ENCODE measurements at regions not wholly inside any gene's neighbourhood (a gene's known extent, or its start where the extent isn't known, plus 50 kb on each side); places are given as distances from the start of the nearest gene placed in this dataset.

DNA sequence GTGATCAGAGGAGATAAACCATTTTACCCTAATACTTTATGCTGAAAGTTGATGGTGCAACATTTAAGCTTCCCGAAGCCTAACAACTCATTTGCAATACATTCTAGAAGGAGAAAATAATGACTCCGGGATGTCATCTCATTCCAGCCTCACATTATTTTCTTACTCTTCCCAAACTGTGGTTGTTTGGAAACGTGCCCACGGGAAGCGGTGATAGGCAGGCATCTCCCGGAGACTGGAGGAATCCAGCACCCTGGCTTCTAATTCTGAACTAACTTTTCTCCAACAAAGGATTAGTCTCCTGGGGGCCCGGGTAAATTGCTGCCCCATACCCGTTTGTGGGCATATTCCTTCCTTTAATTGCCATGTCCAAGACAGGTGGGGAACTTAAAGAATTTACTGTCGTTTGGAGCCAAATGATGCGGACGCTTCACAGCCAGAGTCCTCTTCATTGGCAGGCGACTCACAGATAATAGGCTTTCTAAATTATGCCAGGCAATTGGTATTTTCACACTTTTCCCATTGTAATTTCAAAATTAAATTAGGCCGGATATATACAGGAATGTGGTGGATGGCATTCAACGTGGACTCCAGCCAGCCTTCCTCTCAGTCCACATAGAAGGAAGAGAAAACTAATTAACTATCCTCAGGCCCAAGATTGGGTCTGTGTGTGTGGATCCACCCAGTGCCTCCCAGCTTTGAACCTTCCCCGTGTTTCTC, 278.1 kb downstream of the AJAP1 start:
- no peak for DNase-seq

DNA sequence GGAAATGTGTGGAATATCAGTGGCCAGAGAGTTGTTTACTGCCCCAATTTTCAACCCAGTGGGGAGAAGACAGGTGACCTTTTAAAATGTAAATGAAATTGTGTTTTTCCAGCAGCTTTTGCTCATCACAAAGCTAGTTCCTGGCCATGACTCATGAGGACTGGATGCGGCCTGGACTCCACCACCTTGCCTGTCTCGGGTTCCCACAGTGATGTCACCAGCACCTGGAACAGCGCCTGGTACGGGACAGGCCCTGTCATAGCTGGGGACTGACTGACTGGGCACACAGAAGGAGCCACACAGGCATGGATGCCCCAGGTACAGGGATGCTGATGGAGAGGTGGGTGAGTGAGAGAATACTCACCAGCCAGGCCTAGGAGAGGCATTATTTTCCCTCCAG, 277.1 kb downstream of the AJAP1 start:
- no peak for DNase-seq

DNA sequence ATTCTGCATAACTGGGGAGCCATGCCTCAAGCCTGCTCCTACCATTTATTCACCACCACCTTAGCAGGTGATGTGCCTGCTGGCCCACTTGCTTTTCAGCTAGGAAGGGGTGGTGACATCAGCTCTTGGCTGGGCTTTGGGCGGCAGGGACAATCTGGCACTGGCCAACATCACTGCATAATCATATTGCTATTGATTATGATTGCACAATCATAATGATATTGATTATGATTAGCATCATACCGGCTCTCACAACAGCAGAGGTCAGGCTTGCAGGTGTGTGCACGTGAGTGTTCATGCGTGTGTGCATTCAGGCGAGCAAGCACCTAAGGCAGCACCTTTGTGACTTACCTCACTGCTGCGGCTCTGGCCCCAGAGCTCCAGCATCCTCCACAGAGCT, 273.8 kb downstream of the AJAP1 start:
- no peak for DNase-seq

DNA sequence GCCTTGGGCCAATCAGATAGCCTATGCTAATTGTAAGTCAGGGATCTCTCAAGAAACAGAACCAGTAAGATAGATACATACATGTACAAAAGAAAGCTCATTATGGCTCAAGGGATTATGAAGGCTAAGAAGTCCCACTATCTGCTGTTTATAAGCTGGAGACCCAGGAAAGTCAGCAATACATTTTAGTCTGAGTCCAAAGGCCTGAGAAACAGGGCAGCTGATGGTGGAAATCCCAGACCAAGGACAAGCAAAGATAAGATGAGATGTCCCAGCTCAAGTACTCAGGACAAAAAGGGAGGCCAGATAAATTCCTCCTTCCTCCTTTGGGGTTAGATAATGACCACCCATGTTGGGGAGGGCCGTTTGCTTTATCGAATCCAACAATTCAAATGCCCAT, 269.9 kb downstream of the AJAP1 start:
- DNase-seq, result no peak

DNA sequence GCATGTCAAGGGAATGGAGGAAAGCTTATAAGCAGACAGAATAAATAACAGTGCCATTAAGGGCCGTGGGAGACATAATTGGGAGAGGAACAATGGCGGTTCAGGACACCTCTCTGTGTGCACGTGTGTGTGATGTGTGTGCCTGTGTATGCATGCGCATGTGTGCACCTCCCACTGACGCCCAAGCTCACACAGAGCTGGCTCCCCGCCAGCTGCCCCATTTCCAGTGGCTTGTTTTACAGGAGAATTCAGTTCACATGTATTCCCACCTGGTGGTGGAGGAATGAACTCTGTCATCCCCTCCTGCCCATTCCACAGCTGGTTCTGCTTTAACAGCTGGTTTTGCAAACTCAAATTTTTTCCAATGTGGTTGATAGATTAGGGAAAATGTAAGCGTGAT, 262.2 kb downstream of the AJAP1 start:
- DNase-seq, result peak; percentile 3

DNA sequence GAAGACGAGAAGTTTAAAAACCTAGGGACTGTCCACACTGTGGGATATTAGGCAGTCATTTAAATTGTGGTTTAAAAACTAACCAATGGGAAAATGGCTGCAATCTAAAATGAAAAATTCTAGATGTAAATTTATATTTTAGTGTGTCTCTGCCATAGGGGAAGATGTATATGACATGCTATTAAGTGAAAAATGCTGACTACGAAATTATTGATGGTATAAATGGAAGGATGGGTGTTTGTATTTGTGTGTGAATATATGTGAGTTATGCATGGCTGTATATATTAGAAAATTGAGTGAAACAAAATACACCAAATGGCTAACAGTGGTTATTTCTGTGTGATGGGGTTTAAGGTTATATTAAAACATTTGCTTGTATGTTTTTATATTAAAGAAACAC, 260.7 kb downstream of the AJAP1 start:
- DNase-seq, result no peak

DNA sequence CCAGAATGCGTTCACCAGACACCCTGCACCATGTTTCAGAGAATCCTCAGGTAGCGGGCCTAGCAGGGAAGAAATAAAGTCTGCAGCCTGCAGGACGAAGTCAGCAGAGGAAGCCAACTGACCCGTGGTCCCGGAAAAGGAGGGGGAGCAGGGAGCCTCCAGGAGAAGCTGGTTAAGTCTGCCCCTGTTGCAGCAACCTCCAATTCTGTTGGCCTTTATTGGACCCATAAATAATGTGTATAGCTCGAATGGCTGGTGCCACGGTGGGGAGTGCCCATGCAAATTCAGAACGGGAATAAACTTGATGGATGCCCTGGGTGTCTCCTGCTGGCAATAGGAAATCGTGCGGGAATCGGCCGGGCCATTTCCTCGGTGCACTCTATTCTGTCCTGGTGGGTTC, 254.1 kb downstream of the AJAP1 start:
- DNase-seq, result no peak

DNA sequence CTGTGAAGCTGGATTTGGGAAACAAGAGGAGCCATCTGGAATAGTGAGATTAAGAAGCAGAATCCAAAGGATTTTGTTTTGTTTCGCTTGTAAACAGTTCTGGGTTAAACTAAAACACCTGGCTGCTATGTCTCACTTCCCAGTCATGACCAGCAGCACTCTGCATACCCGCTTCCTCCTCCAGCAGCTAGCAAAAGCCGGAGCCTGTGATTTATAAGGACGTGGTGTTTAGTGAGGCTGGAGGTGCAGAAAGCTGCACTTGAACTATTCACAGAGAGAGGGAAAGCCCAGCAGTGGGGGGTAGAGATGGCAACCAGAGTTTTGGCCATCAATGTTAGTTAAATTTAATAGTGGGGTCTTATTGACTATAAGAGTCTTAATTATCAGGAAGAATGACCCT, 240.2 kb downstream of the AJAP1 start:
- DNase-seq, result no peak

DNA sequence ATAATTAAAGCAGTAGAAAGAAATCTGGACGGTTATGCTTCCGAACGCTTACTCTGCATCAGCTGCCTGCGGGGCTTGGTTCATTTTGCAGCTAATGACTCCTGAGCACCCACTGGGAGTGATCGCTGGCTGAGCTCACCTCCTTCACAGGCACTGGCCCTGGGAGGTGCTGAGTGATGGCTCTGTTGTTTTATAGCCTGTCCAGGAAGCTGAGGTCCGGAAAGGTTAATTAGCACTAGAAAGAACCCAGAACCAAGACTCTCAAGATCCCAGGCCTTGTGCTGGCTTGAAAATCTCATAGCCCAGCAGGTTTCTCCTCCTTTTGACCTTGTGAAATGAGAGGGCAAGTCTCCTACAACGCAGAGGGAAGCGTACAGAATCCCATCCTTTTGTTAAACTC, 226.2 kb downstream of the AJAP1 start:
- DNase-seq, result no peak

DNA sequence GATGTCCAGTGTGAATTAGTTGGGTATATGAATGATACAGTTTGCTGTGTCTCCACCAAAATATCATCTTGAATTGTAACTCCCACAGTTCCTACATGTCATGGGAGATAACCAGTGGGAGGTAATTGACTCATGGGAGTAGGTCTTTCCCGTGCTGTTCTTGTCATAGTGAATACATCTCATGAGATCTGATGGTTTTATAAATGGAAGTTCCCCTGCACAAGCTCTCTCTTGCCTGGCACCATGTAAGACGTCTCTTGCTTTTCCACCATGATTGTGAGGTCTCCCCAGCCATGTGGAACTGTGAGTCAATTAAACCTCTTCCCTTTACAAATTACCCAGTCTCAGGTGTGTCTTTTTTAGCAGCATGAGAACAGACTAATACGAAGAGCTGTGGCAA, 223.0 kb downstream of the AJAP1 start:
- DNase-seq, result no peak

DNA sequence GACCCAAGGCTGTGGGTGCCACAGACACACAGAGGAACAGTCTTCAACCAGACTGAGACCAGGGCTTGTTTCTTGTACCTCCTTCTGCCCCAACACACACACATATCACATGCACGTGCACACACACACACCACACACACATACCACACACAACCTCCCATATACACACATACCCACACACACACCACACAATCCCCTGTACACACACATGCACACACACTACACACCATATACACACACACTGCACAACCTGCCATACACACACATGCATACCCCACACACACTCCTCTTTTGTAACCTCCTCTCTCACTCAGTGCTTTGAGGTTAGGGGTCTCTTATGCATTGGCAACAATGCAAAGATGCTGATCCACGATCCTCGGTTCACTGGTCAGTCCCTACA, 217.0 kb downstream of the AJAP1 start:
- no peak for DNase-seq

DNA sequence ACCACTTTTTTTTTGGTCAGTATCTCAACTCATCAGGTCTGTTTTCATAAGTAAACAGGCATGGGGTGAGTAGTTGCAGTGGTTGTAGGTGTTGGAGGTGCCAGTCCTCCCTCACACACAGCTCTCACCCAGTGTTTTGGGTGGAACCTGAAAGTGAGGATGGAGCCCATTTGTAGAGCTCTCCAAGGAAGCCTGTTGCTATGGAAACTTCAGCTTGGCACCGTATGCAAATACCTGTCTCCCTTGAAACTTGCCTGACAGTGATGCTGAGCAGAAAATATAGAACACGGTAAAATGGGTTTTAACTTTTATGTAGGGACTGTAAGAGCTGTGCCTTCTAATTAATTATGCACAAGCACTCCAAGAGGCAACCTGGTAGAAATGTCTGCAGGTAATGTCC, 214.1 kb downstream of the AJAP1 start:
- no peak for DNase-seq

DNA sequence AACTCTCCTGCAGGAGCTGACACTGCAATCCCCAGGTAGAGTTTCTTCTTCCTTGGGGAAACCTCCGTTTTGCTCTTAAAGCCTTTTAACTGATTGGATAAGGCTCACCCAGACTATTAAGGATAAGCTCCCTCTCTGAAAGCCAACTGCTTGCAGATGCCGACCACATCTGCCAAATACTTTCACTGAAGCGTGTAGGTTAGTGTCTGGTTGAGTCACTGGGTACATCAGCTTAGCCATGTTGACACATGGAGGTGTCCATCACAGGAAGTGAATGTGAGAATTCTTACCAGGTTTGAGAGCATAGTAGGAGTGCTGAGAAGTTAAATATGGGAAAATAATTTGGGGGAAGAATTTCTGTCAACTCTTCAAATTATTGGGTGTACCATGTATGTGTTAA, 202.0 kb downstream of the AJAP1 start:
- no peak for DNase-seq

DNA sequence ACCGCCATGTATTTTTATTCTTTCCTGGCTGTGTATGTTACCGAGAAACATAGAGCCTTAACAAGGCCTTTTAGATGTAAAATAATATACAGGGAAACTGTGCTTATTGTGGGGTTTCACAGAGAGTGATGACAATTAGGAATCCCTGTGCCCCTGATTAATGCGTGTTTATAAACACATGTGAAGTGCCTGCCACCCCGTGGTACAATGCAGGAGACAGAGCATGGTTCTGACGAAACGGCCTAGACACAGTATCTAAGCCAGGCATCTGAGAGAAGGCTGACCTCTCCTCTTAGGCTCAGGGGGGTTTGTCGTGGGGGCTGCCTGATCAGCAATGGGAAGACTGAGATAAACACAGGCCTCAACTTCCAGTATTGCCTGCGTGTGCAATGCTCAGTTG, 200.0 kb downstream of the AJAP1 start:
- DNase-seq, result no peak

DNA sequence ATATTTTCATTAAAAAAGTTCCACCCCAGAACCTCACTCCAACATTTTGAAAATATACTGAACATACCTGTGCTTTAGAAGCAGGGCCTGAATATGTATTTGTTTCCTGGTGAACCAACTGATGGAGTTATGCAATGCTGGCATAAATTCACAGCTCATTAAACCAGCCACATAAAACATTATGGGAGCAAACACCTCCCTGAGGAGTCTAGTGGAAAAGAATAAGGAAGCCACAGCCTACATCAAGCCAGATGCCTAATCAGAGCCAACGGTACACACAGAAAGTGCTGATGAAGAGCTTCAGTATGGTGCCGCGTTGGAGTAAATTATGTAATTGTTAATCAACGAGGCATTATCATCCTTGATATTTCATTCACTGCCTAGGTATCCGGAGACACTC, 199.5 kb downstream of the AJAP1 start:
- DNase-seq, result no peak

DNA sequence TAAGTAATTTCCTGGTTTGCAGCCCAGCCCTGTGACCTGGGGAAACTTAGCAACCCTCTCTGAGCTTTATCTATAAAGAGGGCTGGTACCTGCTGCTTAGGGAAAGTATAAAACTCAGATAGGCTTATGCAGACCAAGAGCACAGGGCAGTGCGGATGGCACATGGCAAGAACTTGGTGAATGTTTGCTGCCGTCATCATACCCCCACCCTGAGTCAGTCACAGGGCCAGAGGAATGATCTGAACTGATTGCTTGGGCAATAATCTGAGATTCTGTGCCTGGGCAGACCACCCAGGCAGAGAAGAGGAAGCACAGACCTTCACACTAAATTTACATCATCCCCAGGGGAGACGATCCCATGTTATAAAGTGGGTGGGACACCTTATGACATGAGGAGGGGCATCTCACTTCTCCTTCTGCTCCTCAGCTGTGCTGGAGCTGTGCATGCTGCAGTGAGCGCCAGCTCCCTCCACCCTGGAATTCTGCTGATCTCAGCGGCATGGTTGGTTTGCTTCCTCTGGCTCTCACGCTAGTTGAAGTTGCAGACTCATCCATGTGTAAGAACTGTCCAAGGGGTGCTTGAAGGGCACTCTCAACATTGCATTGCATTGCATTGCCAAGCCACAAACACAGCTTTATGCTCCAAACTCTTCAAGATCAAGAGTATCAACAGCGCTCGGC, 197.1 kb downstream of the AJAP1 start:
- DNase-seq, result no peak

DNA sequence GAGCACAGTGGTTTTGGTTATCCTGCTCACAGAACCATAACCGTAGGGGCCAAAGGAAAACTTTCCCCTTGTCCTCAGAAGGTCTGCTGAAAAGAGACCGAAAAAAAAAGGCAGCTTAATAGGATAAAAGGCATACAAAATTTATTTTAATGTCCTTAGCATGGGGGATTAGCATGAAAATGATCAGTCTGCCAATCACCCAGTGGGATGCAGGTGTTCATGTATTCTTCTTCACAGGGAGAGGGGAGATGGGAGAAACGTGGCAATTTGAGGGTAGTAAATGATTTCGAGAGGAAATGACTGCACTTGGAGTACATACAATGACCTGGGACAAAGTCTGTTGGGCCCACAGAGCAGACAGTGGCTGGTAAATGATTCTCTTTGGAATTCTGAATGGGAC, 194.0 kb downstream of the AJAP1 start:
- no peak for DNase-seq

DNA sequence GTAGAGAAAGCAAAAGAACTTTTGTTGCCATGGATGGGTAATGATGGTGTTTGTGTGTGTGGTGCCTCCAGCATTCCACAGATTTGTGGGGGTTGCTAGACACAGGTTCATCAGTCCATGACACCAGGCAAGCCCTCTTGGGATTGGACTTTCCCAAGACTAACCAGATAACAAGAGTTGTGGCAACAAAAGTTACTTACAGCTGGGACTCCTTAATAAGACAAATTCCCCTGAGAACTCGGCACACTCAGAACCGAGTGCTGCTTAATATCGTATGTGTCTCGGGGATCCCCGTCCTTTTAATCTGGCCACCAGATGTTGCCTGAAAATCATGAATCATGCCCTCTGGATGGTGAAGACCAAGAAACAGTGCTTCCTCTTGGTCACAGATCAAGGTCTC, 193.3 kb downstream of the AJAP1 start:
- no peak for DNase-seq

Measured in NCI-H1105 treated with DMSO at 0.1 percent for 48 hours (cell line).